ENCODE measurements at regions not wholly inside any gene's neighbourhood (a gene's known extent, or its start where the extent isn't known, plus 50 kb on each side); places are given as distances from the start of the nearest gene placed in this dataset.

DNA sequence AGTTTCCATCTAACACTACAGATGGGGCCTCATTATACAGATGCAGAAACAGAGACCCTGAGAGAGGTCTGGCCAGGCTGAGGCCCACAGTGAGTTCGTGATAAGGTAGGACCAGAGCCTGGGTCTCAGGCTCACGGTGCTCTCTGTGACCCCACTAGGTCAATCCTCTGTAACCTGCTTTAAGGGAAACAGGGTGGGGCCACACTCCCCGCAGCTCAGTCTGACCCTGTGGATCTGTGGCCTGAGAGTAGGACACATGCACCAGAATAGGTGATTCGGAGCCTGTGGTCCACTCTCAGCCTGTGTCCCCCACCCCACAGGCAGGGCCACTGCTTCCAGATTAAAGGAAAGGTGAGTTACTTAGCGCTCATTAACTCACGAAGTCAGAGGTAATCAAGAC is 137.8 kb upstream of the FAM20C start:
- DNase-seq (no peak), ATAC-seq (ENCODE audit: insufficient read depth, low read depth) (no peak)
- no peaks in the 10 kb centered on the region for H3K9me3 ChIP-seq (ENCODE audit: insufficient read depth, low read length, severe bottlenecking)
- no peaks in the 10 kb centered on the region for H3K79me2 ChIP-seq (ENCODE audit: insufficient read depth, low read length)
- no peak overlapping the region for H2AFZ ChIP-seq (ENCODE audit: low read depth, low read length)
- peaks cover 7% of the 10 kb centered on the region for H3K27me3 ChIP-seq (ENCODE audit: insufficient read depth, low read length, poor library complexity)
- TF ChIP-seq, protein P1, sequence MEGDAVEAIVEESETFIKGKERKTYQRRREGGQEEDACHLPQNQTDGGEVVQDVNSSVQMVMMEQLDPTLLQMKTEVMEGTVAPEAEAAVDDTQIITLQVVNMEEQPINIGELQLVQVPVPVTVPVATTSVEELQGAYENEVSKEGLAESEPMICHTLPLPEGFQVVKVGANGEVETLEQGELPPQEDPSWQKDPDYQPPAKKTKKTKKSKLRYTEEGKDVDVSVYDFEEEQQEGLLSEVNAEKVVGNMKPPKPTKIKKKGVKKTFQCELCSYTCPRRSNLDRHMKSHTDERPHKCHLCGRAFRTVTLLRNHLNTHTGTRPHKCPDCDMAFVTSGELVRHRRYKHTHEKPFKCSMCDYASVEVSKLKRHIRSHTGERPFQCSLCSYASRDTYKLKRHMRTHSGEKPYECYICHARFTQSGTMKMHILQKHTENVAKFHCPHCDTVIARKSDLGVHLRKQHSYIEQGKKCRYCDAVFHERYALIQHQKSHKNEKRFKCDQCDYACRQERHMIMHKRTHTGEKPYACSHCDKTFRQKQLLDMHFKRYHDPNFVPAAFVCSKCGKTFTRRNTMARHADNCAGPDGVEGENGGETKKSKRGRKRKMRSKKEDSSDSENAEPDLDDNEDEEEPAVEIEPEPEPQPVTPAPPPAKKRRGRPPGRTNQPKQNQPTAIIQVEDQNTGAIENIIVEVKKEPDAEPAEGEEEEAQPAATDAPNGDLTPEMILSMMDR (IDR thresholded peaks at IDR 0.05; ENCODE audit: borderline replicate concordance, extremely low read depth, low read length, poor library complexity, severe bottlenecking) = no peak
- TF ChIP-seq EZH2 (IDR thresholded peaks at IDR 0.05; ENCODE audit: borderline replicate concordance, low read depth, low read length, severe bottlenecking) = no peak
- H3K27ac ChIP-seq (ENCODE audit: low read length) = no peak overlapping the region
- no peaks in the 10 kb centered on the region for H3K4me1 ChIP-seq (ENCODE audit: insufficient read depth, low read length)
- no peak overlapping the region for H3K9ac ChIP-seq (ENCODE audit: low read depth, low read length)
- H3K36me3 ChIP-seq (ENCODE audit: insufficient read depth, low read length) = no peaks in the 10 kb centered on the region
- H4K20me1 ChIP-seq (ENCODE audit: insufficient read depth, low read length) = no peaks in the 10 kb centered on the region
- no peak overlapping the region for H3K4me2 ChIP-seq (ENCODE audit: insufficient read depth, low read length)
- no peak overlapping the region for H3K4me3 ChIP-seq (ENCODE audit: low read depth in 1 of 2, low read length in 2 of 2)

DNA sequence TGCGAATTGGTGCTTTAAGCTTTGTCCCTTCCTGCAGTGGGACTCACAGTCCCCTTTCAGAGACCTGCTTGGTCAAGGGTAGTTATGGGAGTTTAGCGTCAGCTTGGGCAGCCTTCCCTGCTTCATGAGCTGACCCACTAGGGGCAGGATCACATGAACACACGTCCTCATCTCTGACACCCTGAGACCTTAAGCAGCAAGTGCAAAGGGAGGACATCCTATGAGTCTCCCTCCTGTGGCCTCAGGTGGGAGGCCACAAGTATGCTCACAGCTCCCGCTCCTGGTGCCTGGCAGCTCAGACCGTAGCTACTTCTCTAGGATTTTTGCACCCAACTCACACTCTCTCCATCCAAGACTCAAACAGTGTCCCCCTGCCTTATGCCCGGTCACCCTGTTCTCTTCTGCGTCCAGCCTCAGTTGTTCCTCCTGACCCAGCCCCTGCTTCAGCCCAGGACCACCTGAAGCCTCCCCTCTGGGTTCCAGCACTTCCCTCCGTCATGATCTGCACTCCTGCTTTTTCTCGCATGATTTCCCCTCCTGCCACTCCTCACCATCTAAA is 136.6 kb upstream of the FAM20C start:
- no peak overlapping the region for H2AFZ ChIP-seq (ENCODE audit: low read depth, low read length)
- peaks cover 7% of the 10 kb centered on the region for H3K27me3 ChIP-seq (ENCODE audit: insufficient read depth, low read length, poor library complexity)
- no peaks in the 10 kb centered on the region for H3K4me1 ChIP-seq (ENCODE audit: insufficient read depth, low read length)
- H3K79me2 ChIP-seq (ENCODE audit: insufficient read depth, low read length) = no peaks in the 10 kb centered on the region
- no peak overlapping the region for H3K27ac ChIP-seq (ENCODE audit: low read length)
- H3K9ac ChIP-seq (ENCODE audit: low read depth, low read length) = no peak overlapping the region
- TF ChIP-seq, protein P1 (IDR thresholded peaks at IDR 0.05; ENCODE audit: borderline replicate concordance, extremely low read depth, low read length, poor library complexity, severe bottlenecking) = no peak
- TF ChIP-seq EZH2 (IDR thresholded peaks at IDR 0.05; ENCODE audit: borderline replicate concordance, low read depth, low read length, severe bottlenecking) = no peak
- DNase-seq (no peak), ATAC-seq (ENCODE audit: insufficient read depth, low read depth) (no peak)
- no peak overlapping the region for H3K4me2 ChIP-seq (ENCODE audit: insufficient read depth, low read length)
- H3K36me3 ChIP-seq (ENCODE audit: insufficient read depth, low read length) = no peaks in the 10 kb centered on the region
- no peaks in the 10 kb centered on the region for H3K9me3 ChIP-seq (ENCODE audit: insufficient read depth, low read length, severe bottlenecking)
- no peaks in the 10 kb centered on the region for H4K20me1 ChIP-seq (ENCODE audit: insufficient read depth, low read length)
- no peak overlapping the region for H3K4me3 ChIP-seq (ENCODE audit: low read depth in 1 of 2, low read length in 2 of 2)

DNA sequence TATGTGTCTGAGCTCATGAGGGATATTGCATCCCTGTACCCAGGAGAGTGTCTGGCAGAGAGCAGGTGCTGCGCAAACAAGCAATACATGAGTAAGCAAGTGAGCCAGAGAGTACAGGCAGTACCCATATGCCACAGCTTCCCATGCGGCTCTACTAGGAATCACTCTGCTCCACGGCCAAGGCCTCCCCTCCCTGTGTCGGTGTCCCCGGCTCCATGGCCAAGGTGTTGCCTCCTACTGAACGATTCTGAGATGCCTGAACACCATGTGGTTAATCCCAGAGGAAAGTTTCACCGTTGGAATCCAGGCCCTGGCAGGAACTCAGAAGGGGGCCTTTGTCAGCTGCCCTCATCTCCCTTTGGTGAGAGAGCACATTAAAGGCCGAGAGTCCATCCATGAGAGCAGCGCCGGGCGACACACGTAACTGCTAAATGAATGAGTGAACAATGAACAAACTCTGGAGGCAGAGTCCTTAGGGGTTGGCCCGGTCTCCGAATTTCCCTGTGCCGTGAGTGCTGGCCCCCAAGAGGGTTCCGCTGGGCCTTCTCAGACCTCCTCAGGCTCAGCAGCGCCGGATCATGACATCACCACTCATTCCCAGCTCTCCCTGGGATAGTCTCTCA is 136.0 kb upstream of the FAM20C start:
- TF ChIP-seq EZH2 (IDR thresholded peaks at IDR 0.05; ENCODE audit: borderline replicate concordance, low read depth, low read length, severe bottlenecking) = no peak
- TF ChIP-seq, protein P1 (IDR thresholded peaks at IDR 0.05; ENCODE audit: borderline replicate concordance, extremely low read depth, low read length, poor library complexity, severe bottlenecking) = no peak
- peaks cover 9% of the 10 kb centered on the region for H3K27me3 ChIP-seq (ENCODE audit: insufficient read depth, low read length, poor library complexity)

More for the DNA sequence above, 136.0 kb upstream of the FAM20C start:
- DNase-seq = no peak
- Histone ChIP-seq H3K4me1 (ENCODE audit: insufficient read depth, low read length) (no peaks in the 10 kb centered on the region), H3K79me2 (ENCODE audit: insufficient read depth, low read length) (no peaks in the 10 kb centered on the region), H3K9me3 (ENCODE audit: insufficient read depth, low read length, severe bottlenecking) (no peaks in the 10 kb centered on the region), H3K36me3 (ENCODE audit: insufficient read depth, low read length) (no peaks in the 10 kb centered on the region), H4K20me1 (ENCODE audit: insufficient read depth, low read length) (no peaks in the 10 kb centered on the region), H3K9ac (ENCODE audit: low read depth, low read length) (no peak overlapping the region), H3K4me3 (ENCODE audit: low read depth in 1 of 2, low read length in 2 of 2) (no peak overlapping the region), H2AFZ (ENCODE audit: low read depth, low read length) (no peak overlapping the region), H3K4me2 (ENCODE audit: insufficient read depth, low read length) (no peak overlapping the region), H3K27ac (ENCODE audit: low read length) (no peak overlapping the region)
- ATAC-seq (ENCODE audit: insufficient read depth, low read depth) = no peak
